ENCODE measurements at regions not wholly inside any gene's neighbourhood (a gene's known extent, or its start where the extent isn't known, plus 50 kb on each side); places are given as distances from the start of the nearest gene placed in this dataset.

- TF ChIP-seq, protein P1, sequence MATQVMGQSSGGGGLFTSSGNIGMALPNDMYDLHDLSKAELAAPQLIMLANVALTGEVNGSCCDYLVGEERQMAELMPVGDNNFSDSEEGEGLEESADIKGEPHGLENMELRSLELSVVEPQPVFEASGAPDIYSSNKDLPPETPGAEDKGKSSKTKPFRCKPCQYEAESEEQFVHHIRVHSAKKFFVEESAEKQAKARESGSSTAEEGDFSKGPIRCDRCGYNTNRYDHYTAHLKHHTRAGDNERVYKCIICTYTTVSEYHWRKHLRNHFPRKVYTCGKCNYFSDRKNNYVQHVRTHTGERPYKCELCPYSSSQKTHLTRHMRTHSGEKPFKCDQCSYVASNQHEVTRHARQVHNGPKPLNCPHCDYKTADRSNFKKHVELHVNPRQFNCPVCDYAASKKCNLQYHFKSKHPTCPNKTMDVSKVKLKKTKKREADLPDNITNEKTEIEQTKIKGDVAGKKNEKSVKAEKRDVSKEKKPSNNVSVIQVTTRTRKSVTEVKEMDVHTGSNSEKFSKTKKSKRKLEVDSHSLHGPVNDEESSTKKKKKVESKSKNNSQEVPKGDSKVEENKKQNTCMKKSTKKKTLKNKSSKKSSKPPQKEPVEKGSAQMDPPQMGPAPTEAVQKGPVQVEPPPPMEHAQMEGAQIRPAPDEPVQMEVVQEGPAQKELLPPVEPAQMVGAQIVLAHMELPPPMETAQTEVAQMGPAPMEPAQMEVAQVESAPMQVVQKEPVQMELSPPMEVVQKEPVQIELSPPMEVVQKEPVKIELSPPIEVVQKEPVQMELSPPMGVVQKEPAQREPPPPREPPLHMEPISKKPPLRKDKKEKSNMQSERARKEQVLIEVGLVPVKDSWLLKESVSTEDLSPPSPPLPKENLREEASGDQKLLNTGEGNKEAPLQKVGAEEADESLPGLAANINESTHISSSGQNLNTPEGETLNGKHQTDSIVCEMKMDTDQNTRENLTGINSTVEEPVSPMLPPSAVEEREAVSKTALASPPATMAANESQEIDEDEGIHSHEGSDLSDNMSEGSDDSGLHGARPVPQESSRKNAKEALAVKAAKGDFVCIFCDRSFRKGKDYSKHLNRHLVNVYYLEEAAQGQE (IDR thresholded peaks at IDR 0.05; ENCODE audit: insufficient read depth in 1 of 2, low read depth in 2 of 2, low read length in 2 of 2): no peak
- TF ChIP-seq TAF1 (IDR thresholded peaks at IDR 0.05; ENCODE audit: borderline replicate concordance, insufficient read depth, low read length) (no peak), FOXP2 (optimal IDR thresholded peaks at IDR 0.05; ENCODE audit: borderline replicate concordance, extremely low read depth, extremely low read length, insufficient read depth) (no peak), POLR2AphosphoS5 (IDR thresholded peaks at IDR 0.05; ENCODE audit: low read depth, low read length) (no peak), SIN3A (IDR thresholded peaks at IDR 0.05; ENCODE audit: borderline replicate concordance, insufficient read depth, low read length) (no peak)
These were observed 139.8 kb upstream of the SRRM4 start for GRCh38 chr12:118841588-118841987.

- TF ChIP-seq POLR2AphosphoS5 (IDR thresholded peaks at IDR 0.05; ENCODE audit: low read depth, low read length) (no peak), TAF1 (IDR thresholded peaks at IDR 0.05; ENCODE audit: borderline replicate concordance, insufficient read depth, low read length) (no peak), FOXP2 (optimal IDR thresholded peaks at IDR 0.05; ENCODE audit: borderline replicate concordance, extremely low read depth, extremely low read length, insufficient read depth) (no peak), SIN3A (IDR thresholded peaks at IDR 0.05; ENCODE audit: borderline replicate concordance, insufficient read depth, low read length) (no peak)
- TF ChIP-seq, protein P1 (IDR thresholded peaks at IDR 0.05; ENCODE audit: insufficient read depth in 1 of 2, low read depth in 2 of 2, low read length in 2 of 2): no peak
These were observed 138.5 kb upstream of the SRRM4 start for GRCh38 chr12:118842866-118843265.

GRCh38 chr12:118846416-118846815 lies 134.9 kb upstream of the SRRM4 start:
- TF ChIP-seq TAF1 (IDR thresholded peaks at IDR 0.05; ENCODE audit: borderline replicate concordance, insufficient read depth, low read length): no peak
- TF ChIP-seq, protein P1 (IDR thresholded peaks at IDR 0.05; ENCODE audit: insufficient read depth in 1 of 2, low read depth in 2 of 2, low read length in 2 of 2): no peak
- no peak for TF ChIP-seq FOXP2 (optimal IDR thresholded peaks at IDR 0.05; ENCODE audit: borderline replicate concordance, extremely low read depth, extremely low read length, insufficient read depth)
- no peak for TF ChIP-seq SIN3A (IDR thresholded peaks at IDR 0.05; ENCODE audit: borderline replicate concordance, insufficient read depth, low read length)
- TF ChIP-seq POLR2AphosphoS5 (IDR thresholded peaks at IDR 0.05; ENCODE audit: low read depth, low read length): no peak

DNA sequence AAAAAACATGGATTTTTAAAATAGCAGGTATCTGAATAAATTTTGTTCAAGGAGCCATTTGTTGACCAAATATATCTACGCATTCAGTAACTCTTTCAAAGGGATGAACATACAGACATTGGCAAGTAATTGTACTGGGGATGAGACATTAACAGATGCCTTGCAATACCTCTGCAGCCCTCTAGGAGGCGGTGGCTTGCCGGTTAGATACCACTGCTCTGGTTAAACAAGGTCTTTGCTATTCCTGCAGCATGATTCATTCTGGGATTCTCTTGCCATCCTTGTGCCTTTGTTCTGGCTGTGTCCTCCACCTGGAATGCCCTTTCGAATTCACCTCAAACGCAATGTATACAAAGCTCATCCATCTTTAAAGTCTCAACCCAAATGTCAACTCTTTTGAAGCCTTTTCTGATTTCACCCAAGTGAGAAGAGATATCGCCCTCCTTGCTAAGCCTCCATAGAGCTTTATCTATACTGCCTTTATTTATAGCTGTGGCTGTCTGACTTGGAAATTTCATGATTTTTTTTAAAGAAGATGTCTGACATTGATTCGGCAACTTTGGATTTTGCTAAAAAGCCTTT lies 131.0 kb upstream of the SRRM4 start:
- TF ChIP-seq TAF1 (IDR thresholded peaks at IDR 0.05; ENCODE audit: borderline replicate concordance, insufficient read depth, low read length) (no peak), FOXP2 (optimal IDR thresholded peaks at IDR 0.05; ENCODE audit: borderline replicate concordance, extremely low read depth, extremely low read length, insufficient read depth) (no peak), POLR2AphosphoS5 (IDR thresholded peaks at IDR 0.05; ENCODE audit: low read depth, low read length) (no peak), SIN3A (IDR thresholded peaks at IDR 0.05; ENCODE audit: borderline replicate concordance, insufficient read depth, low read length) (no peak)
- TF ChIP-seq, protein P1 (IDR thresholded peaks at IDR 0.05; ENCODE audit: insufficient read depth in 1 of 2, low read depth in 2 of 2, low read length in 2 of 2): no peak
